CD4-positive, alpha-beta T cell treated with Interleukin-6 for 4 hours (primary cell): ENCODE measurements at regions not wholly inside any gene's neighbourhood (a gene's known extent, or its start where the extent isn't known, plus 50 kb on each side); places are given as distances from the start of the nearest gene placed in this dataset.

Experiments used
- DNase-seq: peaks from one replicate; pipeline ENCODE4 v3.0.0-alpha.2; 2020; ENCODE audit warnings: mixed read lengths

DNA sequence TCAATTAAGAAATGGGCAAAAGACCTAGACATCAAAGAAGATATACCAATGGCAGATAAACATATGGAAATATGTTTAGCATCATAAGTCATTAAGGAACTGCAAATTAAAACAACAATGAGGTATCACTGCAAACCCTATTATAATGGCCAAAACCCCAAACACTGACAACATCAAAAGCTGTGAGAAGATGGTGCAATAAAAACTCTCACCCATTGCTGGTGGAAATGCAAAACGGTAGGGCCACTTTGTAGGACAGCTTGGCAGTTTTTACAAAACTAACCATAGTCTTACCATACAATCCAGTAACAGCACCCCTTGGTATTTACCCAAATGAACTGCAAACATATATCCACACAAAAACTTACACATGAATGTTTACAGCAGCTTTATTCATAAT is 213.1 kb downstream of the UBE2E3 start:
- DNase-seq, result no peak

GRCh38 chr2:181196401-181196800 is 216.0 kb downstream of the UBE2E3 start:
- no peak for DNase-seq

GRCh38 chr2:181197140-181197760 is 216.8 kb downstream of the UBE2E3 start:
- no peak for DNase-seq

- no peak for DNase-seq
These were observed 217.9 kb downstream of the UBE2E3 start for GRCh38 chr2:181198183-181198864.

GRCh38 chr2:181203412-181203811 is 223.0 kb downstream of the UBE2E3 start:
- DNase-seq, result no peak

GRCh38 chr2:181203916-181204315 is 223.5 kb downstream of the UBE2E3 start:
- DNase-seq, result no peak

DNA sequence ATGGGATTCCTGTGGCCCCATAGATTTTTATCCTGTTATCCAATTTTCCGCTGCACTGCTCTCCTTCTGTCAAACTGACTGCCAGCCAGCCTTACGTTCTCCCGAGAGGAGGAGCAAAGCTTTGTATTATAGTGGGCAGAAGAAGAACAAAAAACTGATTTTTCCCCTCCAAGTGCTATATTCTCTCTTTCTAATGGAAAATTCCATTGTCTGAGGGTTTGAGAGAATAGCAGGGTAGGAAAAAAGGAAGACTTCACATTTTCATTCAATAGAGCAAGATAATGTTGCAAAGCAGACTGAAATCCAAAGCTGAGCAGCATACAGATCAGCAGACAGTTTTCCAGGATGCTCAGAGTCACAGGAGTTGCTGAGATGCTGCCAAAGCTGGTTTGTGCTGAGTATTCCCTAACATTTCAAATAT is 238.0 kb downstream of the UBE2E3 start:
- no peak for DNase-seq

DNA sequence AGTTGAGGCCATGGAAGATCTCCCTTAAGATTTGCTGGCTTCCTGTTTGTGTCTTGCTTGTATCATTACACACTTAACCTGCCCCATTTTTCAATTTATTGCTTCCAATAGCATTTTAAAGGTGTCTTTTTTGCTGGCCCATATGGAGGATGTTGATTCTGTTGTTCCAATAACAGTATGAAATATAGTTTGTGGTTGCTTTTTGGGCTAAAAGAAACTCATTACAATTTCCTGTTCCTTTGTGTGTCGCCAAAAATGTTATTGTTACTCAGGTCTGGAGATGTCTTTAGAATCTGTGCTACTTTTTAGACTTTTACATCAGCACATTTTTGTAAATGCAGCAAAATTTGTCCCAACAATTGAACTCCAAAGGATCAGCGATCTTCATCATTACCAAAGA is 234.0 kb upstream of the ITGA4 start:
- no peak for DNase-seq

- DNase-seq, result no peak
These were observed 232.3 kb upstream of the ITGA4 start for GRCh38 chr2:181224866-181225265.

- DNase-seq, result no peak
These were observed 228.5 kb upstream of the ITGA4 start for GRCh38 chr2:181228661-181229060.

DNA sequence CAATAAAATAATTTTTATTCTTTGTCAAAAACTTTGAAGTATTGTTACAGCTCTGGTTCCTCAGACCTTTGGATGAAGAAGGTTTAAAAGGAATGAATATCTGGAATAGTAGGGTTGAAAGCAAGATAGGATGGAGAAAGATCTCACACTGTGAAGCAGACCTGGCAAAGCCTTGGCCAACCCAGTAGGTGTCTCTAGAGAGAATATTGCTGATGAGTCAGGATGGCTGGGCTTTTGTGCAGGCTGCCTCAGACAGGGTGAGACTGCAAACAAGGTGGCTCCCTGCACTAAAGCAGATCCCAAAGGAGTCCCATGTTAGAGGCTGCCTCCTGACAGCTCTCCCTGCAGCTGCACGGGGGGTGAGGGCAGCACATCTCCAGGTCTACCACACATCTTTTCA is 226.0 kb upstream of the ITGA4 start:
- DNase-seq, result no peak

- DNase-seq, result no peak
These were observed 225.1 kb upstream of the ITGA4 start for GRCh38 chr2:181231886-181232621.

DNA sequence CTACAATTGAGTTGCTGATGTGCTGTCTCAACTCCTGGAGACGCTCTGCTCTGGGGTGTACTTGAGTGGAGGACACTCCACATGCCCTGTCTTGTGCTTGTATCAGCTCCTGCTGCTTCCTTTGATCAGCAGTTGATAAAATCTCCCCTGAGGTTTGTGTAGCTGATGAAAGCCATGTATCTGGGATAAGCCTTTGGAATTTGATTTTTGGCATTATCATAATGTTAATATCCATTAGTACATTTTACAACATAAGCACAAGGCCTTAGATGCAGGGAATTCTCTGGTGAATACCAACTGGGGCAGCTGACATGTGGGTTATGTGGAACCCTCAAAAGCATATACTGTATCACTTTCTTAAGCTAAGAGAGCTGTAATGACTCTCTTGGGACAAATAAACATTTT is 222.7 kb upstream of the ITGA4 start:
- no peak for DNase-seq

- DNase-seq, result no peak
These were observed 222.2 kb upstream of the ITGA4 start for GRCh38 chr2:181235011-181235410.

GRCh38 chr2:181235683-181236459 is 221.3 kb upstream of the ITGA4 start:
- DNase-seq, result no peak

DNA sequence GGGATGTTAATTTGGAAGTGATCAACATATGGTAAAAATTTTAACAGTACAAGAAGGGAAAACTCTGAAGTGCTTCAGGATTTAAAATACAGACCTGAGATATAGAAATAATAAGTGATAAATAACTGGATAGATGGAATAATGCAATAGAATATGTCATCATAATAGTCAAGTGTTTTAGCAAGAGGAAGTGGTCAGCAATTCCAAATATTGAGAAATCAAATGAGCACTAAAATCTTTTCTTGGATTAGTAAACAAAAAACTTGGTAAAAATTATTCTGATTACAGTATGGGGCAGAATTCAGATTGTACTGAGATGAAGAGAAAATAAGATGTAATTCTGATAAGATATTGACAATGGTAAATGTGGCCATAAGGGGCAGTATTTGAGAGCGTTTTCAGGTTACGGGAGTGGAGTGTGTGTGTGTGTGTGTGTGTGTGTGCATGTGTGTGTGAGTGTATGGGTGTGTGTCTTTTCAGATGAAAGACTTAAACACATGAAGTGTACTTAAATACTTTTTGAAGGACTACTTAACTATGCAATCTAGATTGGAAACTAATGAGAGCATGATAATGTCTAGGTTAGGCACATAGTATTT is 217.9 kb upstream of the ITGA4 start:
- DNase-seq, result no peak

- no peak for DNase-seq
These were observed 216.3 kb upstream of the ITGA4 start for GRCh38 chr2:181240844-181241243.

- no peak for DNase-seq
These were observed 215.8 kb upstream of the ITGA4 start for GRCh38 chr2:181241366-181241765.

DNA sequence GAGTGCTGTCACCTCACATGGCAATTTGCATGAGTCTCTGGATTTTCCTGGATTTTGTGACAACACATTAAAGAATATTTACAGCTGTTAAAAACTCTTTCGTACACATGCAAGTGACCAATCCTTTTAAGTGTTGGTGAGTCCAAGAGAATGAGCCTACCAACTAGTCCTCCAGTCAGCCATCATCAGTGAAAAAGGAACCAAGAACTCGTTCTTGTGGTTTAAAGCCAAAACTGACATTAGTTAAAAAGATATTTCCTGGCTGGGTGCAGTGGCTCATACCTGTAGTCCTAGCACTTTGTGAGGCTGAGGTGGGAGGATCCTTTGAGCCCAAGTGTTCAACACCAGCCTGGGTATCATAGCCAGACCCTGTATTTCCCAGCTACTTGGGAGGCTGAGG is 215.4 kb upstream of the ITGA4 start:
- DNase-seq, result peak; percentile 11

GRCh38 chr2:181242262-181242661 is 214.9 kb upstream of the ITGA4 start:
- DNase-seq, result no peak

DNA sequence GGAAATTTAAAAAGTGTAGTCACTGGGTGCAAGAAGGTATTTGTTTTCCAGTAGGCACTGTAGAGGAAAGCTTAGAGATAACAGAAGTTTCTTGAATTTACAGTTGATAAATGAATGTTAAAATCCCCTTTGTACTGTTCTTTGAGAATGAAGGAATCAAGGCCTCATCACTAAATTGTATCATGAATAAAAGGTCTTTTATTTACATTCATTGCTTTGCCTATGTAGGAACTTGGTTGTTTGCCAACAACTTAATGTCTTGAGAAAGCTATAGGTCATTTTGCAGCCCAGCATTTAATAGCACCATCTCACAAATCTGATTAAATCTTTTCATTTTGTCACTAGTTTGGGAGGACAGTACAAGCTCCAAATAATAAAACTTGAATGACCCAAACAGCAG is 213.9 kb upstream of the ITGA4 start:
- no peak for DNase-seq

DNA sequence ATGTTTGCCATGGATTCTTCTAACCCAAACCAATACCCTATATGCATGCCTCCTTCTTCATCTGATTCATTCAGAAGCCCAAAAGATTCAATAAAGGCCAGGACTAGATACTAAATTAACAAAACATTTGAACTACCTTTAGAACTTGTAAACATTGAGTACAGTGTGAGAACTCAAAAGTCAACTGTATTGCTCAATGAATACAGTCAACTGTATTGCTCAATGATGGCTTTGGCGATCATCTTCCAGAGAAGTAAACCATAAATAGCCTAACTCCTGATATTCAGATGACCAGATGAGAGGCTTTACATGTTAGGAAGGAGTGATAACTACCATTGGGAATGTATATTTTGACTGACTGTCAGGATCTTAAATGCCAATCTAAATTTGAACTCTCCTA is 206.5 kb upstream of the ITGA4 start:
- no peak for DNase-seq
